OCI-LY7 (cell line): ENCODE measurements at regions not wholly inside any gene's neighbourhood (a gene's known extent, or its start where the extent isn't known, plus 50 kb on each side); places are given as distances from the start of the nearest gene placed in this dataset.

ENCODE experiments used
- EZH2phosphoT487 ChIP-seq: fragments of 200-600 bp; sonication (generic); IDR thresholded peaks from 2 replicates; pipeline ENCODE4 v1.6.1; 2018; ENCODE audit warnings: low read depth, borderline replicate concordance, mild to moderate bottlenecking, mixed run types, antibody characterized with exemption, low read length, moderate library complexity, mixed read lengths
- TF ChIP-seq, protein P1 (sequence below): fragments of 200-600 bp; sonication (generic); conservative IDR thresholded peaks from 2 replicates; pipeline ENCODE4 v1.5.1; 2014; ENCODE audit warnings: mild to moderate bottlenecking, antibody characterized with exemption, low read length, moderate library complexity, mixed read lengths

GRCh38 chr13:76762721-76763120 lies 123.5 kb downstream of the KCTD12 start:
- TF ChIP-seq, protein P1, sequence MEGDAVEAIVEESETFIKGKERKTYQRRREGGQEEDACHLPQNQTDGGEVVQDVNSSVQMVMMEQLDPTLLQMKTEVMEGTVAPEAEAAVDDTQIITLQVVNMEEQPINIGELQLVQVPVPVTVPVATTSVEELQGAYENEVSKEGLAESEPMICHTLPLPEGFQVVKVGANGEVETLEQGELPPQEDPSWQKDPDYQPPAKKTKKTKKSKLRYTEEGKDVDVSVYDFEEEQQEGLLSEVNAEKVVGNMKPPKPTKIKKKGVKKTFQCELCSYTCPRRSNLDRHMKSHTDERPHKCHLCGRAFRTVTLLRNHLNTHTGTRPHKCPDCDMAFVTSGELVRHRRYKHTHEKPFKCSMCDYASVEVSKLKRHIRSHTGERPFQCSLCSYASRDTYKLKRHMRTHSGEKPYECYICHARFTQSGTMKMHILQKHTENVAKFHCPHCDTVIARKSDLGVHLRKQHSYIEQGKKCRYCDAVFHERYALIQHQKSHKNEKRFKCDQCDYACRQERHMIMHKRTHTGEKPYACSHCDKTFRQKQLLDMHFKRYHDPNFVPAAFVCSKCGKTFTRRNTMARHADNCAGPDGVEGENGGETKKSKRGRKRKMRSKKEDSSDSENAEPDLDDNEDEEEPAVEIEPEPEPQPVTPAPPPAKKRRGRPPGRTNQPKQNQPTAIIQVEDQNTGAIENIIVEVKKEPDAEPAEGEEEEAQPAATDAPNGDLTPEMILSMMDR, result no peak
- no peak for TF ChIP-seq EZH2phosphoT487
